T follicular helper cell (primary cell): ENCODE measurements at regions not wholly inside any gene's neighbourhood (a gene's known extent, or its start where the extent isn't known, plus 50 kb on each side); places are given as distances from the start of the nearest gene placed in this dataset.
"Not testable (repeated sequence)": the region's sequence is repeated elsewhere in the genome, so short reads cannot be mapped to it uniquely, and the experiment has no call there.

Source experiments
- DNase-seq: peaks from one replicate; pipeline ENCODE4 v3.0.0-alpha.2; 2020; ENCODE audit warnings: low read depth

- DNase-seq: no peak
These were observed 93.7 kb downstream of the OAT start for GRCh38 chr10:124324856-124325632.

GRCh38 chr10:124324451-124324850 lies 94.3 kb downstream of the OAT start:
- no peak for DNase-seq

DNA sequence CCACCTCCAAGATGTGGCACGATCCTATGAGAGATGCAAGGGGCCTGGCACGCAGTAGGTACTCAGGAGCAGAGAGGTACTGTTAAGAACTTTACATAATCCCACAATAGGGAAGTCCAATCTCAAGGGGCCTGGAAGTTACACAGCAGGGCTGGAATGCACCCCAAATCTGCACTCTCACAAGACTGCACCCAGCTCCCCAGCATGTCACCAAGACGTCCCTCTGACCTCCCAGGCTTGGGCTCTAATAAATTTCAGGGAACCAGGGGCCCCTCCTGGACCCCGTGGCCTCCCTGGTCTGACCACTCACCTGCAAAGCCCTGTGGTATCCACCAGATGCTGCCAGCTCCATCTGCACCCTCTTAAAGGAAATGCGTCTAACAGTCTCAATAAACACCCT lies 94.9 kb downstream of the OAT start:
- no peak for DNase-seq

GRCh38 chr10:124323111-124323725 lies 95.5 kb downstream of the OAT start:
- no peak for DNase-seq

GRCh38 chr10:124322191-124322980 lies 96.3 kb downstream of the OAT start:
- DNase-seq: no peak

- no peak for DNase-seq
These were observed 97.2 kb downstream of the OAT start for GRCh38 chr10:124321433-124322089.

- DNase-seq: no peak
These were observed 97.8 kb downstream of the OAT start for GRCh38 chr10:124320778-124321432.

- no peak for DNase-seq
These were observed 98.8 kb downstream of the OAT start for GRCh38 chr10:124319926-124320391.

- not testable (repeated sequence) for DNase-seq
These were observed 99.2 kb downstream of the OAT start for GRCh38 chr10:124319520-124319919.

DNA sequence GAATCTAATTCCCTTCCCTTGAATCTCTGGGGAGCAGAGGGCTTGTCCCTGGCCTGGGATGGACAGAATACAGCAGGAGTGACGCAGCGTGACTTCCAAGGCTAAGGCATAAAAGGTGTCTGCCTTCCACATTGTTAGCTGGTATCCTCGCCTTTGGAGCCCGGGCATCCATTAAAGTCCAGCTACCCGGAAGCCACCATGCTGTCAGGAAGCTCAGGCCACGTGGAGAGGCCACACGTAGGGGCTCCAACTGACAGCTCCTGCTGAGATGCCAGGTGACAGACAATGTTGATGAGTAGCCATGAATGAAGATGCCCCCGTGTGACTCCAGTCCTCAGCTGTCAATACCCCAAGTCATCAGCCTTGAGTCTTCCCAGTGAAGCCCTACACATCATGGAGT lies 99.9 kb downstream of the OAT start:
- no peak for DNase-seq

- DNase-seq: no peak
These were observed 100.6 kb downstream of the OAT start for GRCh38 chr10:124318076-124318475.

DNA sequence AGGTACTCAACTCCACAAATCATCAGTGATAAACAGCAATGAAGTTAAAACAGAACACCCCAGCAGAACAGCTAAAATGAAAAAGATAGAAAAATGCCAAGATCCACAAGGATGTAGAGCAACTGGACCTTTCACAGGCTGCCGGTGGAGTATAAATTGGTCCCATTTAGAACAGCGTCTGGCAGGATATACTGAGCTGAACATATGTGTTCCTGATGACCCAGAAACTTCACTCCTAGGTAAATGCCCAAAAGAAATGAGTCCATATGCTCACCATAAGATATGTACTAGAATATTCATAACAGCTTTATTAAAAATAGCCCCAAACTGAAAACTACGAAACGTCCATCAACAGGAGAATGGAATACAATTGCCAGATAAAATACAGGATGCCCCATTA lies 102.4 kb downstream of the OAT start:
- DNase-seq: no peak

DNA sequence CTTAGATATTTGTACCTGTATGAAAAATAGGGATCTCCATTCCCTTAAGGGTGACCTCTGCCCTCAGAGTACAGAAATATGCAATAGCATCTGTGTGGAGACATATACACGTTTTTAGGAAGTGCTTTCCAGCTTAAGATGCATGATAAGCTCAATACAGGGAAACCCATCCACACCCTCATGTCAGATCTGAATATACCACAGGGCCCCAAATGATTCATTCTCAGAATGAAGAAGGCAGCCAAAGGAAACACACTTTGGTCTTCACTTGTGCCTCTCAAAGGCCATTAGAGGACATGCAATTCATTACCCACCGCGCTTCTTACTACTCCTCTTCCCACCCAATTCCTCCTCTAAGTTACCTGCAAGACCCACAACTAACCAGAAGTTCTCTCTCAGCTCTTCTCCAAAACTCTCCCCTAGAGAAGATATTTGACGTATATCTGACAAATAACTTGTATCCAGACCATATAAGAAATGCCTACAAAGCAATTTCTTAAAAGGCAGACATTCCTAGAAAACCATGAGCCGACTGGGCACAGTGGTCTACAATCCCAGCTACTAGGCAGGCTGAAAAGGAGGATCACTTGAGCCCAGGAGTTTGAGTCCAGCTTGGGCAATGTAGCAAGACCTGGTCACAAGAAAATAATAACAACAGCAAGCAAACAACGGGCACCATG lies 103.0 kb downstream of the OAT start:
- no peak for DNase-seq

DNA sequence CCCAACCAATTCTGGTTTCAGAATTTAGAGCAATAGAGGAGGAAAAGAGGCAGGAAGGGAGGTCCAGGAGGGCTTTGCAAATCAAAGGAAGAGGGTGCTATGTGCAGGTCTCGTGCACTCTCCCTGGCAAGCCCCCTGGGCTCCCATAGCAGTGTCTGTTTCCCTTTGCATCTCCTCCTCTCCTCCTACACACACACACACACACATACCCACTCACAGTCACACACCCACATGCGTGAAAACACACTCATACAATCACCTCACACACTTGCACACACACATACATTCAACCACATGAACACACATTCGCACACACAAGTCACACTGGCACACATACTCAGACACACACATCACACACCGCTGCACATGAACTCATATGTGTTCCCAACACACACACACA lies 105.3 kb downstream of the OAT start:
- no peak for DNase-seq

DNA sequence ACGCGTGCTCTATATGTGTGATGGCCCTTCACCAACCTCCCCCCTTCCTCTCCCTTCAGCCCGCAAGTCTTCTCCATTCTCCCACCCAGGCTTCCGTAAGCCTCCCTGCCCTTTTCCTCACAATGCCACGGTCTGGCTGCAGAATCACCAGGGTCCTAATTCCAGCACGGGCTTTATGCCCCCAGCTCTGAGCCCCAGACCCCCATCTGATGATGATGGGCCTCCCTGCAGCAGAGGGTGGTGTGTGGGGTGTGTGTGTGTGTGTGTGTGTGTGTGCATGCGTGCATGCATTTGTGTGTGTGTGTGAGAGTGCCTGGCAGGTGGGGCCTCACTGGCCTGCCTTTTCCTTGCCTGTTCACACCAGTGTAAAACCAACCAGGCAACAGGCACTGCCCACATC lies 109.9 kb downstream of the OAT start:
- DNase-seq: no peak

GRCh38 chr10:124308056-124308645 lies 110.6 kb downstream of the OAT start:
- DNase-seq: no peak

GRCh38 chr10:124307591-124307990 lies 111.1 kb downstream of the OAT start:
- no peak for DNase-seq

DNA sequence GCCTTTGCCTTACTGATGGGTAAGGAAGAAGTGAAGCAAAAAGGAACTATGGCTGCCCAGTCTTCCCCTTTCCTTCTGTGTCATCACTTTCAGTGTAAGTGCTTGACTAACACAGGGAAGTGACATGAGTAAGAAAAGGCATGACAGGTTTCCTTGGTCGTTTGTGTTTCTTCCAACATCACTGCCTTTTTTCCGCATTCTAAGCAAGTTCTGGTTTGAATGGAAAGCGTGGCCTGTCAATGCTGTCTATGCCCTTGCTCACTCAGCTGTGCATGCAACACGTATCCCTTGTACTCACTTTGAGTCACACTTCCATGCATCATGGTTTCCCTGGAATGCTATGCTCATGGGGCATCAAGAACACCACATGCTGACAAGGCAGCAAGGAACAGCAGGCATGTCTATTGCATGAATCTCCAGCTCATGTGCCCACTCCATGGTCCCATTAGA lies 111.8 kb downstream of the OAT start:
- no peak for DNase-seq

DNA sequence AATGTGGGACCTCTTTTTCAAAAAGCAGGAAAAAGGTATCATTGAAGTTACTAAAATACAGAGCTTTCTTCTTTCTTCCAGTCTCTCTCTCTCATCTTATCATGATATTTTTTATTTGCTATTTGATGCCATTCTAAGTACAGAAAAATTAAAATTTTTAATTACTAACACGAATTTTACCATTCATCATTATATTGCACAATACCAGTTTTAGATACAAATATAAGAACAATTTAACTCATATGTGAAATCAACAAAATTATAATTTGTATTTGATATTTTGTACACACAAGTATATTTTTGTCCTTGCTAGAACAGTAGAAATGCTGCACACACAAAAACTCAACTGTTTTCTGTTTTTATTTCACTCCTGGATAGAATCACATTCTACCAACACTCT lies 112.2 kb downstream of the OAT start:
- DNase-seq: no peak

DNA sequence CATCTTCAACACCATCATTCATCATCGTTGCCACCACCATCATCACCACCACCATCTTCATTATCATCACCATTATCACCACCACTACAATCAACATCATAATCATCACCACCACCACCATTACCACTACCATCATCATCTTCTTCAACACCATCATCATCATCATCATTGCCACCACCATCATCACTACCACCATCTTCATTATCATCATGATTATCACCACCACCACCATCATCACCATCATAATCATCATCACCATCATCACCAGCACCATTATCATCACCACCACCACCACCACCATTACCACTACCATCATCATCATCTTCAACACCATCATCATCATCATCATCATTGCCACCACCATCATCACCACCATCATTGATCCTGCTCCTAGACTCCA lies 112.7 kb downstream of the OAT start:
- no peak for DNase-seq

DNA sequence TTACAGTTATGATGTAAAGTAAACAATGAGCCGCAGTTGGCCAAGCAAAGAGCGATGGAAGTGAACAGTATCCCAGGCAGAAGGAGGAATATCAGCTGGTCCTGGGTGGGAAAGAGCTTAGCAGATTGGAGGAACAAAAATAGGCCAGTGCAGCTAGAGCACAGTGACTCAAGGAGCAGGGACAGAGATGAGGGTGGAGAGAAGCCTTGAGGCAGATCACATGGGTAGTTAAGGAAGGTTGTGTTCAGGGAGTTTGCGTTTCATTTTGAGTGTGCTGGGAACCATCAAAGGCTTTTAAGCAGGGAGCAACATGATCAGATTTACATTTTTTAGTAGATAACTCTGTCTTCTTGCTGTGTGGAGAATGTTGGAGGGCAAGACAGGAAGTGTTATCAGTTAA lies 113.6 kb downstream of the OAT start:
- DNase-seq: no peak
